Activated T-helper 17 cell treated with anti-CD3 and anti-CD28 coated beads, Interleukin-2, amount 50 U/mL, for 72 hours (primary cell): ENCODE measurements at regions not wholly inside any gene's neighbourhood (a gene's known extent, or its start where the extent isn't known, plus 50 kb on each side); places are given as distances from the start of the nearest gene placed in this dataset.
A peak's percentile ranks its signal among the peaks of the same experiment; 100 is the strongest.

ENCODE experiments used
- ATAC-seq: fragments of 150-1000 bp; cut with Tn5 transposase; replicated peaks from 2 replicates; pipeline ENCODE4 v1.10.0; 2021; ENCODE audit warnings: mild to moderate bottlenecking, moderate library complexity
- H3K27ac Mint-ChIP-seq: one replicate; pipeline ENCODE4 v1.8.0; 2022; ENCODE audit warnings: mixed read lengths
- H3K27me3 Mint-ChIP-seq: one replicate; pipeline ENCODE4 v1.8.0; 2022; ENCODE audit warnings: mixed read lengths
- H3K36me3 Mint-ChIP-seq: one replicate; pipeline ENCODE4 v1.8.0; 2022; ENCODE audit warnings: low read depth, mild to moderate bottlenecking, mixed read lengths
- H3K4me1 Mint-ChIP-seq: one replicate; pipeline ENCODE4 v1.8.0; 2022; ENCODE audit warnings: mixed read lengths
- H3K4me3 Mint-ChIP-seq: one replicate; pipeline ENCODE4 v1.8.0; 2022; ENCODE audit warnings: mild to moderate bottlenecking, mixed read lengths
- H3K9me3 Mint-ChIP-seq: one replicate; pipeline ENCODE4 v1.8.0; 2022; ENCODE audit warnings: mixed read lengths

DNA sequence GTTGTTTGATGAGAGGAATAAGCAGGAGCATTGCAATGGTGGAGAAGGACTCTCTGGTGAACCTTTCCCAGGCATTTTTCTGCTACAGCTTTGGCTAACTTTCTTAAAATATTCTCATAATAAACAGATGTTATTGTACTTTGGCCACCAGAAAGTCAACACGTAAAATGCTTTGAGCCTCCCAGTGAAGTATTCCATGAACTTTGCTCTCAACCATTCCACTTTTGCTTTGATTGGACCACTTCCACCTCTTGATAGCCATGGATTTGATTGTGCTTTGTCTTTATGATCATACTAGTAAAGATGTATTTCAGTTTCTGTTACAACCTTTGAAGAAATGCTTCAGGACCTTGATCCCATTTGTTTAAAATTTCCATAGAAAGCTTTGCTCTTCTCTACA, 241.1 kb downstream of the TENT5A start:
- Mint-ChIP-seq H3K4me1 (no peaks in the 10 kb centered on the region), H3K36me3 (no peaks in the 10 kb centered on the region)

DNA sequence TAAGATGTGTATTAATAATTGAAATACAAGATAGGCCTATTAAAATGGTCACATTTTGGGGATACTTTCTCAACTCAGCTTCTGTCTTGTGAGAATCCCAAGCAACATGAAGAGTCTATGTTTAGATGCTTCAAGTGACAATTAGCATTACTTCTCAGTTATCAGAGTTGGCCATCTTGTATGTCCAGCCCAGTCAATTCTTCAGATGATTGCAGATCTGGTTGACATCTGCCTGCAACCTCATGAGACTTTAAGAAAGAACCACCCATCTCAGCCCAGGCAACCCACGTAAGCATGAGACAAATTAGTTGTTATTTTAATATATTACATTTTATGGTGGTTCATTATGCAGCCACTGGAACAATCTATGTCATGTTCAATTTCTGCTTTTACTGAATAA, 256.5 kb downstream of the TENT5A start:
- Mint-ChIP-seq H3K36me3 (no peaks in the 10 kb centered on the region), H3K4me3 (no peak overlapping the region), H3K9me3 (peaks cover 5% of the 10 kb centered on the region), H3K4me1 (no peaks in the 10 kb centered on the region), H3K27me3 (no peaks in the 10 kb centered on the region), H3K27ac (no peak overlapping the region)
- no peak for ATAC-seq

More for the DNA sequence above, 241.1 kb downstream of the TENT5A start:
- Mint-ChIP-seq H3K27ac (no peak overlapping the region), H3K27me3 (no peaks in the 10 kb centered on the region), H3K4me3 (no peak overlapping the region), H3K9me3 (no peaks in the 10 kb centered on the region)
- ATAC-seq: no peak

DNA sequence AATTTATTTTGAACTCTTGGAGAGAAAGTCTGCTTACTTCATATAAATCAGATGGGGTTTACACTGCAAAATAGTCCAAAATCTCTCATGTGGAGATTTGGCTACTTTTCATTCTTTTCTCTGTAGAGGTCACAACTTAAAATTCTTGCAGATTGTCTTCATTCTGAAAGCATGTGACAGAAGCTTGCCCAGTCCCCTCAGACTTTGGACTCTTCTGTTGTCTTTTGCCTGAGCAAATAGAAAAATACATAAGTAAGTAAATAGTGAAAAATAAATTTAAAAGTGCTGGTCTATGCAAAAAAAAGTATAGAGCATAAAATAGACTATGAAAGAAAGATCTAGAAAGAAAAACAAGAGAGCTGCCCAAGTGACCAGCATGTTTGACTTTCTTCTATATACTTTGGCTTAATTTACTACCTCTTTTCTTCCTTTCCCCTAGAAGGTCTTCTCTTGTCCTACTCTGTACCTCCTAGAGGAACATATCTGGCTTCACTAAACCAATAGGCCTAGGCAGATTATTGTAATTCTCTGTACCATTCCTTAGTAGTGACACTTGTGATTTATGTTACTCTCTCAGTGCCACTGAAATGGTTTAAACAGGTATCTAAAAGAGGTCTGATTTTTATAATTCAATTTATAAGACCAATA, 260.9 kb downstream of the TENT5A start:
- H3K27me3 Mint-ChIP-seq: no peaks in the 10 kb centered on the region
- no peaks in the 10 kb centered on the region for H3K4me1 Mint-ChIP-seq
- H3K36me3 Mint-ChIP-seq: no peaks in the 10 kb centered on the region
- H3K9me3 Mint-ChIP-seq: peaks cover 5% of the 10 kb centered on the region
- no peak overlapping the region for H3K4me3 Mint-ChIP-seq
- H3K27ac Mint-ChIP-seq: no peak overlapping the region
- no peak for ATAC-seq

DNA sequence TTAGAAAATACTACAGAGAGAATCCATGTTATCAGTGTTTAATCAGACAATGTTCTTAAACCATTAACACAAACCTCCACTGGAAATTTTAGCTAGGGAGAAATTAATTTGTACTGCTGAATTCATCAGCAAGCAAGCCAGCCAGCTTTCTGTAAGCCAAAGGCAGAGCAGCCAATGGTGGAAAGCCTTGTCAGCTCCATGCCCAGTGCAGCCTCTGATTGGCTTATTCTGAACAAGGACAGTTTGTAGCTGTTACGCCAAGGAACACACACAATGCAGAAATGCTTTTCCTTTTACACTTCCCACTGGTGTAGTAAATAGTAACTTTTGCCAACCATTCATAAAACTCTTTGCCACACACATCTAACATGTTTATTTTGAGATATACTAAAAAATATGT, 265.0 kb downstream of the TENT5A start:
- no peak overlapping the region for H3K4me3 Mint-ChIP-seq
- H3K36me3 Mint-ChIP-seq: no peaks in the 10 kb centered on the region
- no peaks in the 10 kb centered on the region for H3K9me3 Mint-ChIP-seq

DNA sequence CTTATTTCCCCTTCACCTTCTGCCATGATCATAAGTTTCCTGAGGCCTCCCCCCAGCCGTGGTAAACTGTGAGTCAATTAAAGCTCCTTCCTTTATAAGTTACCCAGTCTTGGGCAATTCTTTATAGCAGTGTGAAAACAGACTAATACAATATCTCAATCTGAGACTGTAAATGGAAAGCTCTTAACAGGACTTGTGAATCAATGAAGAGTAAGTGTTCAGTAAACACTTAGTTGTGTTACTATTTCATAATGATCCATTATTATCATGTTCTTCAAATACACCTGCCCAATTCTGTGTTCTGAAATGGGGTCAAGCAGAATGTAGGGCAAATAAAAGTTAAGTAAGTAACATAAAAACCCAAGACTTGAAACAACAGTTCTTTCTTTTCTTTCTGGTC, 266.2 kb downstream of the TENT5A start:
- no peaks in the 10 kb centered on the region for H3K4me1 Mint-ChIP-seq
- H3K36me3 Mint-ChIP-seq: no peaks in the 10 kb centered on the region
- H3K9me3 Mint-ChIP-seq: no peaks in the 10 kb centered on the region
- H3K27ac Mint-ChIP-seq: no peak overlapping the region
- no peaks in the 10 kb centered on the region for H3K27me3 Mint-ChIP-seq
- no peak overlapping the region for H3K4me3 Mint-ChIP-seq
- no peak for ATAC-seq

More for the DNA sequence above, 265.0 kb downstream of the TENT5A start:
- Mint-ChIP-seq H3K4me1 (no peaks in the 10 kb centered on the region), H3K27ac (no peak overlapping the region), H3K27me3 (no peaks in the 10 kb centered on the region)
- ATAC-seq: no peak

DNA sequence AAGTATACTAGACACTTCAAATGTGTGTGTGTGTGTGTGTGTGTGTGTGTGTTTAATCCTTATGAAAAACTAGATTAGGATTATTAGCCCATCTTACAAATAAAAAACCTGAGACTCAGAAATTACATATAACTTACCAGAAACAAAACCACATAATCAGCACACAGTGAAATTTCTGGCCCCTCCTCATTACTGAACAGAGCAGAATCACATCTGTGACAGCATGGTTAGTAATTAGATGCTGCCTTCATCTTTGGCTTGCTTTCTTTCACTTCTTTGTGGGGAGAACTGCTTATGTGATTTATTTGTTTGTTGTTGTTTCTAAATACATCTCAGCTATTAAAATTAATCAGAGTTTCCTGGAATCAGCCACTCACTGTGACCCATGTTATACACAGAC, 267.1 kb downstream of the TENT5A start:
- Mint-ChIP-seq H3K27me3 (no peaks in the 10 kb centered on the region), H3K9me3 (no peaks in the 10 kb centered on the region), H3K4me1 (no peaks in the 10 kb centered on the region), H3K36me3 (no peaks in the 10 kb centered on the region), H3K4me3 (no peak overlapping the region), H3K27ac (no peak overlapping the region)
- ATAC-seq: no peak

DNA sequence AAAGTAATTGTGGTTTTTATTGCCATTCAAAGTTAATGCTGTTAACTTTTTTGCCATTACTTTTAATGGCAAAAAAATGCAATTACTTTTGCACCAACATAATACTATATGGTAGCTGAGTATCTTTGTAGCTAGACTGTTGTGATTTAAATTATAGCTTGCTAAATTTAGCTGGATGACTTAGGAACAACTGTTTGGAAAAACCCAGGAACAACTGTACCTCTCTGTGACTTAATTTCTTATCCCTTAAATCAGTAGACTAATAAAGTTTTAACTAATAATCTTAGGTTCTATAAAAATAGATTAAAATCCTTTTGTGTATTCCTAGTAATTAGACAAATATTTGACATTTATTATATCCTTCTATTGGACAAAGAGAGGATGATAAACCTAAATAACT, 268.2 kb downstream of the TENT5A start:
- Mint-ChIP-seq H3K36me3 (no peaks in the 10 kb centered on the region), H3K27ac (no peak overlapping the region), H3K4me1 (no peaks in the 10 kb centered on the region), H3K27me3 (no peaks in the 10 kb centered on the region), H3K9me3 (no peaks in the 10 kb centered on the region), H3K4me3 (no peak overlapping the region)
- no peak for ATAC-seq

DNA sequence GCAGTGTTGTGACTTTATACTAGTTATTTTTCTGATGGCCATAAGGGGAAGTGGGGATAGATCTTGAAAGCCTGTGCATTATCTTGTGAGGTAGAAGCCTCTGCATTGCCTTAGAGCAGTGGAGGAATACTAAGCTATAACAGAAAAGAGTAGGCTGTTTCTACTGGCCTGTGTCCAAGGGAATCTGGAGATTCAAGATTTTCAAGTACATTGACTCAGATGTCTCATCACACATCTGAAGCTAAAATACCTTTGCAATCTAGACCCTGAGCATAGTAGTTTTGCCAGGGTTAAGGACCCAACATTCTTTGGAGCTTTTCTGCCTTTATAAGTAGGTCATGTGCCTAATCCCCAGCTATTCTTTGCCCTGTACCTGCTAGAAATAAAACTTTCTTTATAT, 272.3 kb downstream of the TENT5A start:
- H3K4me3 Mint-ChIP-seq: no peak overlapping the region
- no peak for ATAC-seq
- no peaks in the 10 kb centered on the region for H3K4me1 Mint-ChIP-seq
- H3K9me3 Mint-ChIP-seq: no peaks in the 10 kb centered on the region
- no peak overlapping the region for H3K27ac Mint-ChIP-seq
- H3K36me3 Mint-ChIP-seq: no peaks in the 10 kb centered on the region
- H3K27me3 Mint-ChIP-seq: no peaks in the 10 kb centered on the region

DNA sequence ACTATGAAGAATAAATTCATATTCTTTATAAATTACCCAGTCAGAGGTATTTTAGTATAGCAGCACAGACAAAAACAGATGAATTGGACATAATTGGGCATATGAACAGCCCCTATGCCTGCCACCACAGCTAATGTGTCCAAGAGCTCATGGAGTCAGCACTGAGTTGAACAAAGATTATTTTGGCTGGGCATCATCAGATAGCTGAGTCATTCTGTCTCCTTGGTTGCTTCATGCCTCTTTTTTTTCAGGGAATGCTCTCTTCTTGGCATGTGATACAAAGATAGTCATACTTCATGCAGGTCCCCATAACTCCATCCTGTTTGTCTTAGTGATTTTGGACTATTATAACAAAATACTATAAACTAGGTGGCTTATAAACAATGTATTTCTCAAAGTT, 275.6 kb downstream of the TENT5A start:
- no peaks in the 10 kb centered on the region for H3K4me1 Mint-ChIP-seq
- H3K9me3 Mint-ChIP-seq: no peaks in the 10 kb centered on the region
- no peaks in the 10 kb centered on the region for H3K36me3 Mint-ChIP-seq
- ATAC-seq: no peak
- H3K27me3 Mint-ChIP-seq: no peaks in the 10 kb centered on the region
- no peak overlapping the region for H3K27ac Mint-ChIP-seq
- H3K4me3 Mint-ChIP-seq: no peak overlapping the region

DNA sequence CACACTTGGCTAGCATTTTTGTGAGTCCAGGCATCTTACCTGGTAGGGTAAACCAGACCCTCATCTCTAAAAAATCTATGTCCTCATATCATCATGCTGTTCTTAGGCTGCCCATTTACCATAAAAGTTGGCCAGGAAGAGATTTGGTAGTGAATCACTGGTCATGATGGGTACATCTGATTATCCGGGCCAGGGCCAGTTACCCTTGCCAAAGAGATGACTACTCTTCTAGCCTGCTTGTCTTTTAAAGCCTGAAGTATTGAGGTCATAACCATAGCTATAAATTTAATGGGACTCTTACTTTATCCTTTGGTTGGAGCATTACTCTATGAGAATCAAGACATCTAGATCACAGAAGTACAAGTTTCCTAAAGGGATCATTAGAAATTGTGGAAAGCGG, 276.8 kb downstream of the TENT5A start:
- no peaks in the 10 kb centered on the region for H3K27me3 Mint-ChIP-seq
- no peak overlapping the region for H3K27ac Mint-ChIP-seq
- no peaks in the 10 kb centered on the region for H3K36me3 Mint-ChIP-seq
- no peak overlapping the region for H3K4me3 Mint-ChIP-seq
- no peaks in the 10 kb centered on the region for H3K9me3 Mint-ChIP-seq
- ATAC-seq: no peak
- no peaks in the 10 kb centered on the region for H3K4me1 Mint-ChIP-seq

DNA sequence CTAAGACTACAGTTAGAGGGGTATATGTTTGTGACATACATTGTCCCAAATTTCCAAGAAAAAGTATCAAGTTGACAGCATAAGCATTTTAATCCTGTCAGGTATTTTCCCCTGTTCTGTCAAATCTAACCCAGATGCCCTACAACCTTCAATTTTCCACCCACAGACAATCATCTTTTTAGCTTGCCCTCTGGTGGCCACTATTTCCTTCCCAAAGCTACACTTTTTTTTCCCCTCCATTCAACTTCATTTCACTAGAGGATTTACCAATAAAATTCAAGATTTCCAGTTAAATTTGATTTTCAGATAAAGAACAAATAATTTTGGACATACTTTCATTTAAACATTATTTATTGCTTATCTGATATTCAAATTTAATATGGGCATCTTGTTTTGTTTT, 286.6 kb downstream of the TENT5A start:
- no peaks in the 10 kb centered on the region for H3K36me3 Mint-ChIP-seq
- peaks cover 5% of the 10 kb centered on the region for H3K9me3 Mint-ChIP-seq
- H3K4me3 Mint-ChIP-seq: no peak overlapping the region
- no peaks in the 10 kb centered on the region for H3K4me1 Mint-ChIP-seq
- ATAC-seq: no peak
- H3K27ac Mint-ChIP-seq: no peak overlapping the region
- no peaks in the 10 kb centered on the region for H3K27me3 Mint-ChIP-seq

DNA sequence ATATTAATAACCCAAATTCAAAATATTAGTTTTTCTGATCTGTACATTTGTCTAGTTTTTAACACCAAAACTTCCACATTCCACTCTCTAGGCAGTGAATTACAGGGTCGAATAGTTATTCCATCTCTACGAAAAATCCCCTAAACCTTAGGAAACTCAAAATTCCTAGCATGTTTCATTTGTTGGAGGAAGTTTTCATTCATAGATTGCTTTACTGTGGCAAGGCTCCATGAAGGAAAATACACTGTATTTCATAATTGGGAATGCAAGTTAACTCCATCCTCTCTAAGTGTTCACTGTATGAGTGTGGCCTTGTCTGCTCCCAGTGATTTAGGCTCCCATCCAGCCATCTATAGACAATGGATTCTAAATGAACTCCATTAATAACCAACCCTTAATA, 296.1 kb downstream of the TENT5A start:
- H3K4me3 Mint-ChIP-seq: no peak overlapping the region
- H3K4me1 Mint-ChIP-seq: no peaks in the 10 kb centered on the region
- H3K9me3 Mint-ChIP-seq: no peaks in the 10 kb centered on the region
- no peaks in the 10 kb centered on the region for H3K27me3 Mint-ChIP-seq
- H3K36me3 Mint-ChIP-seq: no peaks in the 10 kb centered on the region
- no peak for ATAC-seq
- H3K27ac Mint-ChIP-seq: no peak overlapping the region

DNA sequence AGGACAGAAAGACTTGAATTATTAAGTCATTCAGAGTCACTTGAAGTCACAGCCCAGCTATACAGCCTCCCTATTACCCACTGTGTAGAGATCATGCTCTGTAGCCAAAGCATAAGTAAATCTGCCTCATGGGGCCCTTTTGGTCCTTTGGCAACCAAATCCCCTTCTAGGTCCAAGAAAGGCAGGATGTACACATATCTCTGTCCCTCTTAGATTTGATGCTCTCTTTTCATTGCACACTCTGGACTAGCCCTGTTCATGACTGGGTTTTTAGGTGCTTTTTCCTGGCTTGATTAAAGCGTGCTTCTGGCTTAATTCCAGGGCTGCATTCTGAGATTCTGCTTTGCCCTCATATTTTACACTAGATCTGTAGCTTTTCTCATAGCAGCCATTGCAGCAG, 296.8 kb downstream of the TENT5A start:
- no peak for ATAC-seq
- no peaks in the 10 kb centered on the region for H3K4me1 Mint-ChIP-seq
- H3K9me3 Mint-ChIP-seq: no peaks in the 10 kb centered on the region
- H3K27me3 Mint-ChIP-seq: no peaks in the 10 kb centered on the region
- H3K4me3 Mint-ChIP-seq: no peak overlapping the region
- H3K27ac Mint-ChIP-seq: no peak overlapping the region
- H3K36me3 Mint-ChIP-seq: no peaks in the 10 kb centered on the region

DNA sequence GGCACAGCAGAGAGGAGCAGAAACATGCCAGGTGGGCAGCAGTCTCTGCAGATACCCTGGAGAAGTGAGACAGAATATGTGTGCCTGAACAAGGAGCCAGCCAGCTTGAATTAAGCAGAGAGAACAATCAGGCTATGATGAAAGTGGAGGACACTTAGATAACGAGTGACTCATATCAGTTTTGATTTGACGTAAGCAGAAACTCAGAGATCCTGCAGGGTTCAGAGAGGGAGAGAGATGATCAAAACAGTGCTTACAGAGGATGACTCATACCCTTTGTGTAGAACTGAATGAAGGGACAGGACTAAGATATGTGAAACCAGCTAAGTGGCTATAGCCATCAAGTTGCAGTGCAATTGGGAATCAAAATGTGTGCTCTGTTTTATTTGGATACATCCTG, 300.7 kb downstream of the TENT5A start:
- H3K4me3 Mint-ChIP-seq: no peak overlapping the region
- ATAC-seq: peak; percentile 95
- no peaks in the 10 kb centered on the region for H3K4me1 Mint-ChIP-seq
- no peaks in the 10 kb centered on the region for H3K9me3 Mint-ChIP-seq
- no peaks in the 10 kb centered on the region for H3K36me3 Mint-ChIP-seq
- no peaks in the 10 kb centered on the region for H3K27me3 Mint-ChIP-seq
- no peak overlapping the region for H3K27ac Mint-ChIP-seq

DNA sequence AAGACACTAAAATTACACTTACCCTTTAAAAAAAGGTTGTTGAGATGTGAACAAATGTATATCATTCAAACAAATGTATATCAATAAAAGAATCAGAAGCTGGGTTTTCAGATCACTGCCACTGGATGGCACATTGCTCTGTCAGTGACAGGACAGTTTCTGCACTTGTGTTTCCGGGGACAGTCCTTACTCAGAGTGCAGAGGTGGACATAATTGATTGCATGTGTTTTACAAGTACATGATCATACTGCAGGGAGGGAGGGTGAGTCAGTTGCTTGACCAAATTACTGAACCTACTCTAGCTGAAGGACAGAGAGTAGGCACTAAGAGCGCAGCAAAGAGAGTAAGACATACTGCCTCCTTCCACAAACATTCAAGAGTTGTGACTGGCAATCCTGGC, 302.3 kb downstream of the TENT5A start:
- no peak for ATAC-seq
- Mint-ChIP-seq H3K27ac (no peak overlapping the region), H3K4me3 (no peak overlapping the region), H3K4me1 (no peaks in the 10 kb centered on the region), H3K9me3 (peaks cover under 1% of the 10 kb centered on the region), H3K27me3 (no peaks in the 10 kb centered on the region), H3K36me3 (no peaks in the 10 kb centered on the region)

DNA sequence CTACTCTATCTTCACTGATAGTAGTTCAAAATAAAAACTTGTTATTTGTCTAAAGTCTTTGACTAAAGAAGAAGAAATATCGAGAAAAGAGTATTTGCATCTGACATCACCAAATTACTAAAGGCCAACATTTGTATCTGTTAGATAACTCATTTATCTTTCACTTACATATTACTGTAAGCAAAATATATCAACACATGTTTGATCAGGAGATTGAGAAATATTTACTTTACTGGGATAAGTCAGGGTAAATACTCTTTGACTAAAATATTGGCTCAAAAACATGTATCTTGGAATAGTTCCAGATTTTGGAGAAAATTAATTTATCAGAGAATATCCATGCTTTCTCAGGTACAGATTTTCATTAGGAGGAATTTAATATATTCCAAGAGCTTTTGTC, 306.0 kb downstream of the TENT5A start:
- H3K9me3 Mint-ChIP-seq: peaks cover 4% of the 10 kb centered on the region
- H3K4me3 Mint-ChIP-seq: no peak overlapping the region
- H3K36me3 Mint-ChIP-seq: no peaks in the 10 kb centered on the region
- no peaks in the 10 kb centered on the region for H3K4me1 Mint-ChIP-seq
- no peak overlapping the region for H3K27ac Mint-ChIP-seq
- H3K27me3 Mint-ChIP-seq: no peaks in the 10 kb centered on the region
- no peak for ATAC-seq
